WTC11 (cell line): ENCODE measurements at regions not wholly inside any gene's neighbourhood (a gene's known extent, or its start where the extent isn't known, plus 50 kb on each side); places are given as distances from the start of the nearest gene placed in this dataset.

Experiments used
- ELF4 ChIP-seq: sonication (generic); formaldehyde crosslinking; IDR thresholded peaks from 2 replicates; pipeline ENCODE4 v1.8.1; 2022; ENCODE audit warnings: low read depth, mild to moderate bottlenecking, moderate library complexity, missing genetic modification reagents
- NR2C2 ChIP-seq: sonication (generic); formaldehyde crosslinking; IDR thresholded peaks from 2 replicates; pipeline ENCODE4 v1.8.0; 2022; ENCODE audit warnings: mild to moderate bottlenecking, missing genetic modification reagents
- TF ChIP-seq, protein P1 (sequence below): fragments of 200-600 bp; IDR thresholded peaks from 2 replicates; pipeline ENCODE4 v1.8.0; 2022; ENCODE audit warnings: antibody characterized with exemption
- TF ChIP-seq, protein P2 (sequence below): sonication (generic); formaldehyde crosslinking; IDR thresholded peaks from 2 replicates; pipeline ENCODE4 v1.8.0; 2023; ENCODE audit warnings: mild to moderate bottlenecking, missing genetic modification reagents

DNA sequence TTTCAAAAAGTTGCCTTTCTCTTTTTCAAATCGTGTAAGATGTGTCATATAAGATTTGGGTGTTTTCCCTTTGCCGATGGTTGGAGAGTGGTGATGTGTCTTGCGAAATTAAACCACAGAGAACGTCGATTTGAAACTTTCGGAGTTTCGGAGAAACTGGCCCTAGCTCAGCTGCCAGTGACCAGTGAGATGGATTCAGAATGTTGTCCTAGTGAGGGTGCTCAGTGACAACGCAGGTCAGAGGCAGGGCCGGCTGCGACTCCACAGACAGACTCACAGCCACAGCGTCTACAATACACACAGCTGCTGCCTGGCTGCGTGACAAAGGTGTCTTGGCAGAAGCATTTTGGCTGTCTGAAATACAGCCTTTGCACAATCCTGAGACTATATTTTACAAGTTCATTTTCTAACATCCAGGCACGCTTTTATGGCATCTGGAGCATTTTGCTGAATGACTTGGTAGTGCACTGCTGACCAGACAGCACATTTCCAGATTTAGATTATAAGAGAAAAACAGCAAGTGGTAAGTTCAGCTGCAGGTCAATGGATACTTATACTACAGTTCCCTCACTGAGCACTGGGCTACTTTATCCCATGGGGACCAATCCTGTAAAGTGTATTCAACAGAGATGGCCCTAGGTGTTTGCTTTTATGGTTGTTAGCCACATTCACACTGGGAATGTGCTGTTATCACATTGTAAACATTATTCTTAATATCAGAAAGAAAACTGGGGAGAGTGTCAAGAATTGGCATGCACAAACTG lies 207.5 kb downstream of the KCNRG start:
- TF ChIP-seq, protein P1, sequence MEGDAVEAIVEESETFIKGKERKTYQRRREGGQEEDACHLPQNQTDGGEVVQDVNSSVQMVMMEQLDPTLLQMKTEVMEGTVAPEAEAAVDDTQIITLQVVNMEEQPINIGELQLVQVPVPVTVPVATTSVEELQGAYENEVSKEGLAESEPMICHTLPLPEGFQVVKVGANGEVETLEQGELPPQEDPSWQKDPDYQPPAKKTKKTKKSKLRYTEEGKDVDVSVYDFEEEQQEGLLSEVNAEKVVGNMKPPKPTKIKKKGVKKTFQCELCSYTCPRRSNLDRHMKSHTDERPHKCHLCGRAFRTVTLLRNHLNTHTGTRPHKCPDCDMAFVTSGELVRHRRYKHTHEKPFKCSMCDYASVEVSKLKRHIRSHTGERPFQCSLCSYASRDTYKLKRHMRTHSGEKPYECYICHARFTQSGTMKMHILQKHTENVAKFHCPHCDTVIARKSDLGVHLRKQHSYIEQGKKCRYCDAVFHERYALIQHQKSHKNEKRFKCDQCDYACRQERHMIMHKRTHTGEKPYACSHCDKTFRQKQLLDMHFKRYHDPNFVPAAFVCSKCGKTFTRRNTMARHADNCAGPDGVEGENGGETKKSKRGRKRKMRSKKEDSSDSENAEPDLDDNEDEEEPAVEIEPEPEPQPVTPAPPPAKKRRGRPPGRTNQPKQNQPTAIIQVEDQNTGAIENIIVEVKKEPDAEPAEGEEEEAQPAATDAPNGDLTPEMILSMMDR = no peak
- TF ChIP-seq NR2C2 (CRISPR knock-in tag) (no peak), ELF4 (CRISPR knock-in tag) (no peak)
- TF ChIP-seq, protein P2, sequence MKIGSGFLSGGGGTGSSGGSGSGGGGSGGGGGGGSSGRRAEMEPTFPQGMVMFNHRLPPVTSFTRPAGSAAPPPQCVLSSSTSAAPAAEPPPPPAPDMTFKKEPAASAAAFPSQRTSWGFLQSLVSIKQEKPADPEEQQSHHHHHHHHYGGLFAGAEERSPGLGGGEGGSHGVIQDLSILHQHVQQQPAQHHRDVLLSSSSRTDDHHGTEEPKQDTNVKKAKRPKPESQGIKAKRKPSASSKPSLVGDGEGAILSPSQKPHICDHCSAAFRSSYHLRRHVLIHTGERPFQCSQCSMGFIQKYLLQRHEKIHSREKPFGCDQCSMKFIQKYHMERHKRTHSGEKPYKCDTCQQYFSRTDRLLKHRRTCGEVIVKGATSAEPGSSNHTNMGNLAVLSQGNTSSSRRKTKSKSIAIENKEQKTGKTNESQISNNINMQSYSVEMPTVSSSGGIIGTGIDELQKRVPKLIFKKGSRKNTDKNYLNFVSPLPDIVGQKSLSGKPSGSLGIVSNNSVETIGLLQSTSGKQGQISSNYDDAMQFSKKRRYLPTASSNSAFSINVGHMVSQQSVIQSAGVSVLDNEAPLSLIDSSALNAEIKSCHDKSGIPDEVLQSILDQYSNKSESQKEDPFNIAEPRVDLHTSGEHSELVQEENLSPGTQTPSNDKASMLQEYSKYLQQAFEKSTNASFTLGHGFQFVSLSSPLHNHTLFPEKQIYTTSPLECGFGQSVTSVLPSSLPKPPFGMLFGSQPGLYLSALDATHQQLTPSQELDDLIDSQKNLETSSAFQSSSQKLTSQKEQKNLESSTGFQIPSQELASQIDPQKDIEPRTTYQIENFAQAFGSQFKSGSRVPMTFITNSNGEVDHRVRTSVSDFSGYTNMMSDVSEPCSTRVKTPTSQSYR (CRISPR knock-in tag) = no peak
